Peyer's patch (tissue), 4 donors: ENCODE measurements at regions not wholly inside any gene's neighbourhood (a gene's known extent, or its start where the extent isn't known, plus 50 kb on each side); places are given as distances from the start of the nearest gene placed in this dataset.

Experiments
- DNase-seq, 3 donors: peaks; one replicate each; pipeline ENCODE4 v3.0.0-alpha.2; 2017 to 2019
- H3K27ac ChIP-seq, 4 donors: fragments of 200-600 bp; sonication (generic); one replicate each; pipeline ENCODE4 v1.5.1; 2016 to 2019
- H3K27me3 ChIP-seq, 2 donors: fragments of 200-600 bp; sonication (generic); one replicate each; pipeline ENCODE4 v1.5.1; 2019
- H3K36me3 ChIP-seq, 3 donors: fragments of 200-600 bp; sonication (generic); one replicate each; pipeline ENCODE4 v1.5.1; 2016 to 2019
- H3K4me1 ChIP-seq, 4 donors: fragments of 200-600 bp; sonication (generic); one replicate each; pipeline ENCODE4 v1.5.1; 2016 to 2019
- H3K4me3 ChIP-seq, 4 donors: fragments of 200-600 bp; sonication (generic); 1 replicate in 3 of 4; 2 replicates in 1 of 4; pipeline ENCODE4 v1.5.1; 2016 to 2019; ENCODE audit warnings: mild to moderate bottlenecking in 1 of 4
- H3K9me3 ChIP-seq, 4 donors: fragments of 200-600 bp; sonication (generic); one replicate each; pipeline ENCODE4 v1.5.1; 2016 to 2019; ENCODE audit warnings: mild to moderate bottlenecking in 1 of 4
- POLR2A ChIP-seq, 2 donors: fragments of 450-650 bp; IDR thresholded peaks; one replicate each; pipeline ENCODE4 v1.5.1; 2017; ENCODE audit warnings: antibody characterized with exemption in 2 of 2, mild to moderate bottlenecking in 2 of 2, moderate library complexity in 2 of 2
- TF ChIP-seq, protein P1 (sequence below), 6 experiments: fragments of 450-650 bp in 4 of 6; fragments of 200-600 bp in 2 of 6; sonication (generic) in 1 of 6; IDR thresholded peaks; one replicate each; pipeline ENCODE4 v1.5.1; 2017 to 2019; ENCODE audit warnings: antibody characterized with exemption in 6 of 6, mild to moderate bottlenecking in 3 of 6, moderate library complexity in 1 of 6

GRCh38 chr11:37087650-37088572, 489.9 kb upstream of the RAG2 start:
- DNase-seq, result no peak
- no peaks in the 10 kb centered on the region for H3K4me1 ChIP-seq
- TF ChIP-seq, protein P1, sequence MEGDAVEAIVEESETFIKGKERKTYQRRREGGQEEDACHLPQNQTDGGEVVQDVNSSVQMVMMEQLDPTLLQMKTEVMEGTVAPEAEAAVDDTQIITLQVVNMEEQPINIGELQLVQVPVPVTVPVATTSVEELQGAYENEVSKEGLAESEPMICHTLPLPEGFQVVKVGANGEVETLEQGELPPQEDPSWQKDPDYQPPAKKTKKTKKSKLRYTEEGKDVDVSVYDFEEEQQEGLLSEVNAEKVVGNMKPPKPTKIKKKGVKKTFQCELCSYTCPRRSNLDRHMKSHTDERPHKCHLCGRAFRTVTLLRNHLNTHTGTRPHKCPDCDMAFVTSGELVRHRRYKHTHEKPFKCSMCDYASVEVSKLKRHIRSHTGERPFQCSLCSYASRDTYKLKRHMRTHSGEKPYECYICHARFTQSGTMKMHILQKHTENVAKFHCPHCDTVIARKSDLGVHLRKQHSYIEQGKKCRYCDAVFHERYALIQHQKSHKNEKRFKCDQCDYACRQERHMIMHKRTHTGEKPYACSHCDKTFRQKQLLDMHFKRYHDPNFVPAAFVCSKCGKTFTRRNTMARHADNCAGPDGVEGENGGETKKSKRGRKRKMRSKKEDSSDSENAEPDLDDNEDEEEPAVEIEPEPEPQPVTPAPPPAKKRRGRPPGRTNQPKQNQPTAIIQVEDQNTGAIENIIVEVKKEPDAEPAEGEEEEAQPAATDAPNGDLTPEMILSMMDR (IDR thresholded peaks at IDR 0.05), result no peak
- no peak for TF ChIP-seq POLR2A (IDR thresholded peaks at IDR 0.05)
- H3K4me3 ChIP-seq, result no peak overlapping the region
- no peak overlapping the region for H3K27ac ChIP-seq
- H3K9me3 ChIP-seq, result no peaks in the 10 kb centered on the region
- no peaks in the 10 kb centered on the region for H3K36me3 ChIP-seq
- H3K27me3 ChIP-seq, result no peaks in the 10 kb centered on the region

DNA sequence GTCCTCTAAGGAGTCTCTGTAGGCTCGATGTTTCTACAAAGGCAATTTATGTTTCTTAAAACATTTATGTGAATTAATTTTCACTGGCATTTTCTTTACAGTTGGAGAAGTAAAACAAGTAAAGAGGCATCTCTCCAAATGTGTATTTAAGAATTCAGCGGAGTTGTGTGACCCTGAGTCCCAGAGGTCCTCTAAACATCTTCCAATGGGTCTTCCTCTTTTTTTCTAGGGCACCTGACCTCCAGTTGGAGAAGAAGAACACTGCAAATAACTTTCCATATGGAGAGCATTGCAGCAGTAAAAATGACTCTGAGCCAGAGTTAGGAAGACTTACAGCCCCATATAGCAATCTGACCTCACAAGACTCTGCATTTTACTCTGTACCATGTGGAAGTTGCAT, 480.5 kb upstream of the RAG2 start:
- TF ChIP-seq, protein P1 (IDR thresholded peaks at IDR 0.05), result no peak
- no peak for TF ChIP-seq POLR2A (IDR thresholded peaks at IDR 0.05)
- no peaks in the 10 kb centered on the region for H3K9me3 ChIP-seq

DNA sequence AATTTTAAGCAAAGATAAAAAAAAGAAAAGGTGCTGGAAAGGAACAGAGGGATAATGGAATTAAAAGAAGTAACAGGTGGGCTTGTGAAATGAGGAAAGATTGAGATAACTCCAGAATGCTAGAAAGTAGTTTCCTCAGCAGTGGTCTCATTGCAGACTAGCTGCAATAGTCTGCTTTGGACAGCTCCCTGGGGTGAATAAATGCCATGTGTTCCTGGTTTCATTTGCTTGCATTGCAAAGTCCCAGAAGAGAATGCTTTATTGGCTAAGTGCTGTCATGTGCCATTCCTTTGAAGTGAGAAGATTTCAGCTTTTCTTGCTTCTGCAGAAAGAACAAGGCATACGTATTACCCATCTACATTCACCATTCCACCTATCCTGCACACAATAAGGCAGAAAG, 478.8 kb upstream of the RAG2 start:
- DNase-seq, result no peak
- Histone ChIP-seq H3K27ac (no peak overlapping the region), H3K27me3 (no peaks in the 10 kb centered on the region), H3K9me3 (no peaks in the 10 kb centered on the region), H3K4me3 (no peak overlapping the region), H3K36me3 (no peaks in the 10 kb centered on the region), H3K4me1 (no peaks in the 10 kb centered on the region)
- TF ChIP-seq POLR2A (IDR thresholded peaks at IDR 0.05), result no peak
- TF ChIP-seq, protein P1 (IDR thresholded peaks at IDR 0.05), result no peak

More for the DNA sequence above, 480.5 kb upstream of the RAG2 start:
- Histone ChIP-seq H3K4me3 (no peak overlapping the region), H3K27ac (no peak overlapping the region), H3K36me3 (no peaks in the 10 kb centered on the region), H3K27me3 (no peaks in the 10 kb centered on the region), H3K4me1 (no peaks in the 10 kb centered on the region)
- no peak for DNase-seq

DNA sequence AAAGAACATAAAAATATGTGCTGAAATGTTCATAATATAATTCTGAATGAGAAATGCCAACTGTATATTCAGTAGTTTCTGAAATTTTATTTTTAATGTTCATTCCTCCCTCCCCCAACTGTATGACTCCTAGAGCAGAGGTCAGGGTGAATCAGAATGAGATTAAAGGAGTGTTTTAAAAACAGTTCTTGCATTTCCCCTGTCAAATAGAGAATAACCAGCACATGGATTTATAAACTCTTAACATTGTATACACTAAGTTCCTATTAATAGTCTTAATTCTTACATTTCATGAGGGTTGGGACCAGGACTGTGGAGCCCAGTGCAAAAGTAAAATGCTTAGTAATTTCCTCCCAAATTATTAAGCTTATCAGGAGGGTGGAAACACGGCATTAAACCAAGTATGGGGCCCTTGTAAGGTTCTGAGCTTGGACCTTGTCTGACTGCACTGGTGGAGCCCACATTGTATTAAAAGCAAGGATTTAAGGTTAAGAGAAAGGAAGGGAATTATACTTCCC, 474.6 kb upstream of the RAG2 start:
- Histone ChIP-seq H3K4me3 (no peak overlapping the region), H3K27me3 (no peaks in the 10 kb centered on the region), H3K4me1 (no peaks in the 10 kb centered on the region), H3K9me3 (no peaks in the 10 kb centered on the region), H3K27ac (no peak overlapping the region), H3K36me3 (no peaks in the 10 kb centered on the region)
- DNase-seq, result no peak
- TF ChIP-seq POLR2A (IDR thresholded peaks at IDR 0.05), result no peak
- TF ChIP-seq, protein P1 (IDR thresholded peaks at IDR 0.05), result no peak

GRCh38 chr11:37050311-37050710, 452.3 kb upstream of the RAG2 start:
- TF ChIP-seq, protein P1 (IDR thresholded peaks at IDR 0.05), result no peak
- no peak for TF ChIP-seq POLR2A (IDR thresholded peaks at IDR 0.05)
- Histone ChIP-seq H3K36me3 (no peaks in the 10 kb centered on the region), H3K4me3 (no peak overlapping the region), H3K4me1 (no peaks in the 10 kb centered on the region), H3K27me3 (no peaks in the 10 kb centered on the region), H3K9me3 (no peaks in the 10 kb centered on the region), H3K27ac (no peak overlapping the region)
- DNase-seq, result no peak
